ENCODE measurements at regions not wholly inside any gene's neighbourhood (a gene's known extent, or its start where the extent isn't known, plus 50 kb on each side); places are given as distances from the start of the nearest gene placed in this dataset.

GRCh38 chrX:150165776-150166610 is 197.1 kb upstream of the MAMLD1 start:
- Histone ChIP-seq H3K18ac (ENCODE audit: low read depth in 1 of 2, low read length in 2 of 2) (no peak overlapping the region), H3K4me1 (ENCODE audit: control insufficient read depth, insufficient read depth, low read depth, low read length) (peaks cover 7% of the 10 kb centered on the region), H4K91ac (ENCODE audit: low read length) (no peak overlapping the region), H3K36me3 (ENCODE audit: control insufficient read depth in 1 of 2, insufficient read depth in 2 of 2, low read depth in 1 of 2, low read length in 2 of 2) (no peaks in the 10 kb centered on the region), H3K4me3 (ENCODE audit: insufficient read depth in 1 of 2, low read depth in 1 of 2, low read length in 2 of 2) (no peak overlapping the region), H2BK15ac (ENCODE audit: low read depth, poor library complexity, severe bottlenecking) (no peak overlapping the region), H3K23ac (ENCODE audit: low read length in 2 of 2) (no peak overlapping the region), H3K79me1 (replicated peaks; ENCODE audit: low read length, poor library complexity, severe bottlenecking) (no peaks in the 10 kb centered on the region), H2BK120ac (ENCODE audit: low read depth, low read length) (no peak overlapping the region), H2BK12ac (ENCODE audit: low read length in 2 of 2) (no peak overlapping the region), H2AFZ (ENCODE audit: low read depth, low read length) (no peak overlapping the region), H4K8ac (ENCODE audit: low read length) (no peak overlapping the region), H3K27me3 (ENCODE audit: control insufficient read depth in 1 of 2, insufficient read depth in 1 of 2, low read length in 2 of 2) (peaks cover 0 to 36% of the 10 kb centered on the region in 2 experiments), H3K9ac (ENCODE audit: low read length) (no peak overlapping the region), H3K14ac (ENCODE audit: low read length in 2 of 2) (no peak overlapping the region), H2BK5ac (ENCODE audit: low read depth, low read length, poor library complexity, severe bottlenecking) (no peak overlapping the region), H3K4me2 (ENCODE audit: low read length, poor library complexity, severe bottlenecking) (no peak overlapping the region), H2AK5ac (ENCODE audit: low read length, severe bottlenecking) (no peak overlapping the region), H3K4ac (ENCODE audit: low read depth in 1 of 2, low read length in 2 of 2) (no peak overlapping the region), H3K9me3 (ENCODE audit: control insufficient read depth, low read length) (no peaks in the 10 kb centered on the region), H3K27ac (ENCODE audit: low read length, poor library complexity, severe bottlenecking) (no peak overlapping the region)
- no peak for DNase-seq
- WGBS = 85% methylated on average over 6 of the region's 6 CpGs

- peaks cover 5% of the 10 kb centered on the region for H3K4me1 ChIP-seq (ENCODE audit: control insufficient read depth, insufficient read depth, low read depth, low read length)
- no peak overlapping the region for H4K8ac ChIP-seq (ENCODE audit: low read length)
- H4K91ac ChIP-seq (ENCODE audit: low read length) = no peak overlapping the region
- H3K18ac ChIP-seq (ENCODE audit: low read depth in 1 of 2, low read length in 2 of 2) = no peak overlapping the region
- H3K27me3 ChIP-seq (ENCODE audit: control insufficient read depth in 1 of 2, insufficient read depth in 1 of 2, low read length in 2 of 2) = peaks cover 0 to 36% of the 10 kb centered on the region in 2 experiments
- no peak overlapping the region for H3K9ac ChIP-seq (ENCODE audit: low read length)
- no peak overlapping the region for H2AFZ ChIP-seq (ENCODE audit: low read depth, low read length)
- H2BK120ac ChIP-seq (ENCODE audit: low read depth, low read length) = no peak overlapping the region
- no peaks in the 10 kb centered on the region for H3K36me3 ChIP-seq (ENCODE audit: control insufficient read depth in 1 of 2, insufficient read depth in 2 of 2, low read depth in 1 of 2, low read length in 2 of 2)
- H3K9me3 ChIP-seq (ENCODE audit: control insufficient read depth, low read length) = no peaks in the 10 kb centered on the region
- H2BK5ac ChIP-seq (ENCODE audit: low read depth, low read length, poor library complexity, severe bottlenecking) = no peak overlapping the region
- H3K23ac ChIP-seq (ENCODE audit: low read length in 2 of 2) = no peak overlapping the region
- H2AK5ac ChIP-seq (ENCODE audit: low read length, severe bottlenecking) = no peak overlapping the region
- 96% methylated on average over 3 of the region's 5 CpGs for WGBS
- no peak overlapping the region for H2BK15ac ChIP-seq (ENCODE audit: low read depth, poor library complexity, severe bottlenecking)
- H3K4me2 ChIP-seq (ENCODE audit: low read length, poor library complexity, severe bottlenecking) = no peak overlapping the region
- H3K27ac ChIP-seq (ENCODE audit: low read length, poor library complexity, severe bottlenecking) = no peak overlapping the region
- no peak for DNase-seq
- no peak overlapping the region for H3K4me3 ChIP-seq (ENCODE audit: insufficient read depth in 1 of 2, low read depth in 1 of 2, low read length in 2 of 2)
- H3K4ac ChIP-seq (ENCODE audit: low read depth in 1 of 2, low read length in 2 of 2) = no peak overlapping the region
- no peak overlapping the region for H3K14ac ChIP-seq (ENCODE audit: low read length in 2 of 2)
- no peaks in the 10 kb centered on the region for H3K79me1 ChIP-seq (replicated peaks; ENCODE audit: low read length, poor library complexity, severe bottlenecking)
- H2BK12ac ChIP-seq (ENCODE audit: low read length in 2 of 2) = no peak overlapping the region
These were observed 195.4 kb upstream of the MAMLD1 start for GRCh38 chrX:150167482-150168324.

GRCh38 chrX:150182161-150182560 is 181.0 kb upstream of the MAMLD1 start:
- H2BK120ac ChIP-seq (ENCODE audit: low read depth, low read length) = no peak overlapping the region
- H2BK12ac ChIP-seq (ENCODE audit: low read length in 2 of 2) = no peak overlapping the region
- DNase-seq = no peak
- no peak overlapping the region for H3K9ac ChIP-seq (ENCODE audit: low read length)
- peaks cover 10% of the 10 kb centered on the region for H3K9me3 ChIP-seq (ENCODE audit: control insufficient read depth, low read length)
- H2AFZ ChIP-seq (ENCODE audit: low read depth, low read length) = no peak overlapping the region
- no peak overlapping the region for H3K18ac ChIP-seq (ENCODE audit: low read depth in 1 of 2, low read length in 2 of 2)
- no peak overlapping the region for H3K4me3 ChIP-seq (ENCODE audit: insufficient read depth in 1 of 2, low read depth in 1 of 2, low read length in 2 of 2)
- H3K4me1 ChIP-seq (ENCODE audit: control insufficient read depth, insufficient read depth, low read depth, low read length) = no peaks in the 10 kb centered on the region
- no peak overlapping the region for H3K14ac ChIP-seq (ENCODE audit: low read length in 2 of 2)
- no peak overlapping the region for H3K4me2 ChIP-seq (ENCODE audit: low read length, poor library complexity, severe bottlenecking)
- H3K36me3 ChIP-seq (ENCODE audit: control insufficient read depth in 1 of 2, insufficient read depth in 2 of 2, low read depth in 1 of 2, low read length in 2 of 2) = no peaks in the 10 kb centered on the region
- H3K23ac ChIP-seq (ENCODE audit: low read length in 2 of 2) = no peak overlapping the region
- H2BK15ac ChIP-seq (ENCODE audit: low read depth, poor library complexity, severe bottlenecking) = no peak overlapping the region
- H3K27me3 ChIP-seq (ENCODE audit: control insufficient read depth in 1 of 2, insufficient read depth in 1 of 2, low read length in 2 of 2) = peaks cover 0 to 11% of the 10 kb centered on the region in 2 experiments
- H3K79me1 ChIP-seq (replicated peaks; ENCODE audit: low read length, poor library complexity, severe bottlenecking) = no peaks in the 10 kb centered on the region
- H4K91ac ChIP-seq (ENCODE audit: low read length) = no peak overlapping the region
- no peak overlapping the region for H2BK5ac ChIP-seq (ENCODE audit: low read depth, low read length, poor library complexity, severe bottlenecking)
- no peak overlapping the region for H3K27ac ChIP-seq (ENCODE audit: low read length, poor library complexity, severe bottlenecking)
- no peak overlapping the region for H4K8ac ChIP-seq (ENCODE audit: low read length)
- no peak overlapping the region for H3K4ac ChIP-seq (ENCODE audit: low read depth in 1 of 2, low read length in 2 of 2)
- H2AK5ac ChIP-seq (ENCODE audit: low read length, severe bottlenecking) = no peak overlapping the region

GRCh38 chrX:150184491-150184890 is 178.6 kb upstream of the MAMLD1 start:
- H3K14ac ChIP-seq (ENCODE audit: low read length in 2 of 2) = no peak overlapping the region
- no peaks in the 10 kb centered on the region for H3K79me1 ChIP-seq (replicated peaks; ENCODE audit: low read length, poor library complexity, severe bottlenecking)
- H3K18ac ChIP-seq (ENCODE audit: low read depth in 1 of 2, low read length in 2 of 2) = no peak overlapping the region
- no peak overlapping the region for H2AFZ ChIP-seq (ENCODE audit: low read depth, low read length)
- peaks cover 3% of the 10 kb centered on the region for H3K9me3 ChIP-seq (ENCODE audit: control insufficient read depth, low read length)
- WGBS = 69% methylated on average over 2 of the region's 3 CpGs
- no peak overlapping the region for H2BK120ac ChIP-seq (ENCODE audit: low read depth, low read length)
- H4K91ac ChIP-seq (ENCODE audit: low read length) = no peak overlapping the region
- no peak overlapping the region for H2BK12ac ChIP-seq (ENCODE audit: low read length in 2 of 2)
- H2BK5ac ChIP-seq (ENCODE audit: low read depth, low read length, poor library complexity, severe bottlenecking) = no peak overlapping the region
- no peaks in the 10 kb centered on the region for H3K4me1 ChIP-seq (ENCODE audit: control insufficient read depth, insufficient read depth, low read depth, low read length)
- no peak overlapping the region for H2AK5ac ChIP-seq (ENCODE audit: low read length, severe bottlenecking)
- no peak overlapping the region for H3K4ac ChIP-seq (ENCODE audit: low read depth in 1 of 2, low read length in 2 of 2)
- H3K36me3 ChIP-seq (ENCODE audit: control insufficient read depth in 1 of 2, insufficient read depth in 2 of 2, low read depth in 1 of 2, low read length in 2 of 2) = no peaks in the 10 kb centered on the region
- no peak overlapping the region for H2BK15ac ChIP-seq (ENCODE audit: low read depth, poor library complexity, severe bottlenecking)
- no peak overlapping the region for H3K27ac ChIP-seq (ENCODE audit: low read length, poor library complexity, severe bottlenecking)
- no peak overlapping the region for H3K4me2 ChIP-seq (ENCODE audit: low read length, poor library complexity, severe bottlenecking)
- H3K4me3 ChIP-seq (ENCODE audit: insufficient read depth in 1 of 2, low read depth in 1 of 2, low read length in 2 of 2) = no peak overlapping the region
- H4K8ac ChIP-seq (ENCODE audit: low read length) = no peak overlapping the region
- no peak for DNase-seq
- peaks cover 0 to 15% of the 10 kb centered on the region in 2 experiments for H3K27me3 ChIP-seq (ENCODE audit: control insufficient read depth in 1 of 2, insufficient read depth in 1 of 2, low read length in 2 of 2)
- H3K9ac ChIP-seq (ENCODE audit: low read length) = no peak overlapping the region
- no peak overlapping the region for H3K23ac ChIP-seq (ENCODE audit: low read length in 2 of 2)
